HG02798 (cell line): ENCODE measurements at regions not wholly inside any gene's neighbourhood (a gene's known extent, or its start where the extent isn't known, plus 50 kb on each side); places are given as distances from the start of the nearest gene placed in this dataset.

ENCODE experiments used
- ATAC-seq: cut with Tn5 transposase; IDR thresholded peaks from one replicate; pipeline ENCODE4 v1.9.1; 2021; ENCODE audit warnings: mild to moderate bottlenecking; ENCODE audit not compliant: unreplicated experiment, poor library complexity

GRCh38 chr12:127539226-127539858 is 727.6 kb upstream of the TMEM132C start:
- no peak for ATAC-seq

DNA sequence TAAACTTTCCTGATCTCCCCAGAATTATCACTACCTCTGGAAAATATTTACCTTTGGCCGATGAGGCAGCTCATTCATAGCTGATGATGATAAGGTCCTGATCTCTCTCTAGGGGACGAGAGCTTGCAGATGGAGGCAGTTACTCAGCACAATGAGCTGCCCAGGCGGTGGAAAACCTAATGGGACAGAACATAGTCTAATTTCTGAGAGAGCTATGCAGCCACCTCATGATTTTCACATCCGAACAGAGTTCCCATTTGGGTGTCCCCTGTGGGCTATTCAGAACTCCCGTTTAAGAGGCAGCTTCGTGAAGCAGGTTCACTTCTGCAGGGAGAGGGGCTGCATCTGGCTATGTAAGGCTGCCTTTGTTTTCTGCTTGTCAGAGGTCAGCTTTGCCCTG is 724.6 kb upstream of the TMEM132C start:
- no peak for ATAC-seq

DNA sequence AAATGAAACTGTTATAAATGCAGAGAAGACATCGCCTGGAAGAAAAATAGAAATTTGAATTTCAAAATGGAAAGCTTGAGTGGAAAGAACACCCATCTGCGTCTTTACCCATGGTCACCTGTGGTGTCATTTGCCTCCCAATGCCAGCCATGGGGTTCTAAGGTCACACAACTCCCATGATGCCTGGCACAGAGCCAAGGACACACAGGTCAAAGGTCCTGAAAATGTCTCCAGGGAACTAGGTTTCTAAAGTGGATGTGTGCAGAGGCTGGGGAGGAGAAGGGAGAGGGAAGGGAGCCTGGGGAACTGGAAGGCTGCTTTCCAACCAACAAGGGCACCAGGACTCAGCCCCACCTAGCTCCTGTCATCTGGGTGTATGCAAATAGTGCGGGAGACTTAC is 724.0 kb upstream of the TMEM132C start:
- ATAC-seq, result no peak

DNA sequence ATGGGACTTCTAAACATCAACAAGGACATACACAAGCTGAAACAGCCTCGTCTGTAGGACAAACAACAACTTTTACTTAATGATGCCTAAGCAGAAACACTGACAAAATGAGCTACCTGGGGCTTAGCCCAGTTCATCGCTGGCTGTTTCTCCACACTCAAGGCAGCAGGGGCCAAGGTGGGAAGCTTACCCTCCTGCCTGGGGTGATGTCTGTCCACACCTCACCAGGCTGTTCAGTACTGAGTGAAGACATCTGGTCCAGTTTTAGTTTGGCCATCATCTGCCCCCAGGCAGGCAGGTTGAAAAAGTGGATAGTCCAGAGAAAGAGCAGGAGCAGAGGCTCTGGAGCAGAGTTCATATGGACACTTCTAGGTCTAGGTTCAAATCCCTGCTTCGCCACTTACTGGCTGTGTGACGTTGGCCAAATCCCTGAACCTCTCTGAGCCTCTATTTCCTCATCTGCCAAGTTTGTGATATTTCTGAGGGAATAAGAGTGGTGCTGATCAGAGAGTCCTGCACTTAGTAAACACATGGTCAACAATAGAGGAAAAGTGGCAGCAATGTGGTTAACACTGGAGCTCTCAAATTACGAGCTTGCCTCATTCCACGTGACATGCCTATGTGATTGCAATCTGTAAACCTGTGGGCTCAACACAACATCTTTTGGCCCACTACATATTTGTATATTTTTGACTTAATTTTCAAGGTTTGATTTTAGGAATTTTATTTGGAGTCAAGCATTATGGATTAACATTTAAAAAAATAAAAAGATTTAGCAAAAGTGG is 720.1 kb upstream of the TMEM132C start:
- ATAC-seq, result no peak

DNA sequence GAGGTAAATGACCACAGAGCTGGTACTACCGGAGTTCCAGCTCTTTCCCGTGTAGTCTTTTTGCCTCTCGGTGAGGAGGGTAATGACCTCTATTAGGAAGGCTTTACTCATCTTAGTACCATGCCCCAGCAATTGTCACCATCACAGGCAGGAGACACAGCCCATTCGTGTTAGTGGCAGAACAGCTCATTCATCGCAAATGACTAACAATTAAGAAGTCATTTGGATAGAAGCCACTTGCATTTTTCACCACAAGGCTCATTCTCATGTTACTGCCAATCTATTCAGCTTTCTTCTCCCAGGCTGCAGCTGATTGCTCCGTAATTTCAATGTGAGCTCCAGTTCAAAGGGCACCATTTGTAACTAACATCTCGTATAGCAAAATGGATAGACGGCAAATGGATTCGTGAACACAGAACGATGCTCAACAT is 718.8 kb upstream of the TMEM132C start:
- ATAC-seq, result no peak

- ATAC-seq, result no peak
Observed at GRCh38 chr12:127550271-127550670, 716.7 kb upstream of the TMEM132C start.

DNA sequence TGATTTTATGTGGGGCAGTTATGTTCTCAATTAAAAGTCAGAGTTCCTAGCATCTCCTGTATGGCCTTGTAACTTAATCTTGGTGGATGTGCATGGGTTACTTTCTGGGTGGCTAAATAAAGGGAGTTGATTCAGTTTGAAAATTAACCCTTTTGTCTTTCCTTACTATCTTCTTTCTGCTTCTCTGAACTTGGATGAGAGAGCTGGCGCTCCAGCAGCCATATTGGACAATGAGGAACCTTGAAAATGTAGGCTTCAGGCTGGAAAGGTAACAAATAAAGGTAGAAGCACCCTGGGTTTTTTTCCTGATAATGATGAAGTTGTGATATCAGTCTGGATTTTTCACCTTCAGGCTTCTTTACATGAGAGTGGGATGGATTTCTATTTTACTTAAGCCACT is 714.1 kb upstream of the TMEM132C start:
- no peak for ATAC-seq

DNA sequence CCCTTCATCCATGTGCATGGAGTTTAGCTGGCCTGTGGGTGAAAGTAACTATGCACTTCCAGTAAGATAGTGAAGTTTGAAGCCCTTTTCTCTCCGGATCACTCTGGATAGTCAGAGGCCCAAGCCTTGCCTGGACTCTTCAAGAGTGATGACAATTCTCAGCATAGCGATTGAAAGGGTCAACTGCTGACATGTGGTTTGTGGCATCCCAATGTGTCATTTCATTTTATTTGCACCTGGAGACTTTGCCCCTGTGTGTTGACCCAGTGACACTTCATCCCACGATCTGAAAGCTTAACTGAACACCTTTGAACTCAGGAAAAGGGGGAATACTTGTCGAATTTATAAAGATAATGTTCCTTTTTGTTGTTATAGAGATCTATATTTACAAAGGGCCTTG is 711.9 kb upstream of the TMEM132C start:
- no peak for ATAC-seq

DNA sequence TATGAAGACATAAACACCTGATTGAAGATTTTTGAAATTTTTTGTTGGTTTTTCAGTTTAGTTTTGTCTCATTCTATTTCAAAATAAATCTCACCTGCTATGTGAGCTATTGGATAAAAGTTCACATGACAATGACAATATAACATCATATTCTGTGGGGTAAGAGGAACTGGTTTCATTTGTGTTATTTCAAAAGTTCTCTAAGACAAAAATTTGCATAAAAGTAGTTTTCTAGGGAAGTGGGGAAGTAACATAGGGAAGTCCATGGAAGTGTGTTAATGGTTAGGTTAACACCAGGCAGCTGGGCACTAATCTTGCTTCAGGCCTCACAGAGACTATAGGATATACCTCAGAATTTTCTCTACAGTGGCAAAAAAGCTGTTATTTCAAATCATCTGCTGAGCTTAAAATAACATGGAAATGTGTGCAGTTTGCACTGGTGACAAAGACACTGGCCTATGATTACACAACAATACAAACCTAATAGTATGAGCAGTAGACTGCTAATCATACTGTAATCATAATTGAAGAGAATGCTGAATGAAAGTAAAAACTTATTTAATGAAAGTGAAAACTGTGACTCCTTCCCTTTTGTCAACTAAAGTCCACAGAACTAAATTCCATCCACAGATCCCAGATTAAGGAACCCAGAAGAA is 710.6 kb upstream of the TMEM132C start:
- no peak for ATAC-seq

- ATAC-seq, result no peak
Observed at GRCh38 chr12:127558361-127558760, 708.6 kb upstream of the TMEM132C start.

- ATAC-seq, result peak; percentile 77
Observed at GRCh38 chr12:127559349-127560040, 707.5 kb upstream of the TMEM132C start.

GRCh38 chr12:127560041-127560478 is 706.9 kb upstream of the TMEM132C start:
- ATAC-seq, result no peak

- ATAC-seq, result no peak
Observed at GRCh38 chr12:127562816-127563215, 704.2 kb upstream of the TMEM132C start.

DNA sequence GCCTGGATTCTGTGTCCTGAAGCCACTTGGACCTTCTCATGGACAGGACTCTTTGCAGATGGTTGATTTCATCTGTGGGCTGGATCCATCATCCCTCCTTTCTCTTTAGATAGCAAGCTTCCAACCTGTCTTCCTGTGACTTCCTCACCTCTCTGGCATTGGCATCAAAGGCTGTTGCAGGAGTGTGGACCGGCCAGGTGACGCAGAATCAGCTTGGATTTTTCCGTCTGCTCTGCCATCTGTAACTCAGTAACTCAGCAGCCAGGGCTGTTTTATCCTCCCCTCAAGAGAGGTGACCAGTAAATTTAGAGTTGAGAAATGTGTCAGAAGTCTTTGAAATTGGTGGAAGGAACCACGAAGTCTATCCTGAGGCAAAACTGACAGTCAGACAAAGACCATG is 701.7 kb upstream of the TMEM132C start:
- ATAC-seq, result no peak

- ATAC-seq, result no peak
Observed at GRCh38 chr12:127567531-127567930, 699.4 kb upstream of the TMEM132C start.

DNA sequence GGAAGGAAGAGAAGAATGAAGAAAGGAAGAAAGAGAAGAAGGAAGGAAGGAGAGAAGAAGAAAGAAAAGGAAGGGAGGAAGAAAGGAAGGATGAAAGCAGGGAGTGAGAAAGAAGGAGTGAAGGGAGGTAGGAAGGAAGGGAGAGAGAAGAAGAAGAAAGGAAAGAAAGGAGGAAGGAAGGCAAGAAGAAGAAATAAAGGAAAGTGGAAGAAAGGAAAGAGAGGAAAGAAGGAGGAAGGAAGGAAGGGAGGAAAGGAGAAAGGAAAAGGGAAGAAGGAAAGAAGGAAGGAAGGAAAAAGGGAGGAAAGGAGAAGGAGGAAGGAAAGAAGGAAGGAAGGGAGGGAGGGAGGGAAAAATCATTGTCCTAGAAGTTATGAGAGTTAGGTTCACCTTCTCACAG is 696.6 kb upstream of the TMEM132C start:
- ATAC-seq, result no peak

DNA sequence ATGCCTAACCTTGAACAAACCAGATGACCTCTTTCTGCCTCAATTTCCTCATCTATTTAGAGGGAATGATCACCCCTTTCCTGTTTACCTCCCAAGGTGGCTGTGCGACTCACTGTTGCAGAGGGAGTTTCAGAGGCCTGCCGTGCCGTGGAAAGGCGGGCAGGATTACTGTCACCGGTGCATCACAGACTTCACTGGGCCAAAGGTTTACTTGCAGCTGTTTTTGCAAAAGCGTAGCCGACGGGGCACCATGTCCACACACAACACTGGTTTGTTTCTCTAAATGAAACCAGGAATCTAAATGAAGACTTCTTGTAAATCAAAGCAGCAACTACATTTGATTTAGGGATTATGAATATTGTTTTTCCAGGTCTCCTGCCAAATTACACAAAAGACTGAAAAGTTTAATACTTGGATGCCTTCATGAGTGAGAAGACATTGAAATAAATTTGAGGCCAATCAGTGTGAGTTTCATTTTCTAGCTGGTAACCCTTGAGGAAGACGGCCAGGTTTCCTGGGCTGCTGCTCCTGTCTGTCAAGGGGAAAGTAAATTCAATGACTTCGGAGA is 696.1 kb upstream of the TMEM132C start:
- no peak for ATAC-seq

GRCh38 chr12:127571578-127571977 is 695.4 kb upstream of the TMEM132C start:
- ATAC-seq, result no peak

DNA sequence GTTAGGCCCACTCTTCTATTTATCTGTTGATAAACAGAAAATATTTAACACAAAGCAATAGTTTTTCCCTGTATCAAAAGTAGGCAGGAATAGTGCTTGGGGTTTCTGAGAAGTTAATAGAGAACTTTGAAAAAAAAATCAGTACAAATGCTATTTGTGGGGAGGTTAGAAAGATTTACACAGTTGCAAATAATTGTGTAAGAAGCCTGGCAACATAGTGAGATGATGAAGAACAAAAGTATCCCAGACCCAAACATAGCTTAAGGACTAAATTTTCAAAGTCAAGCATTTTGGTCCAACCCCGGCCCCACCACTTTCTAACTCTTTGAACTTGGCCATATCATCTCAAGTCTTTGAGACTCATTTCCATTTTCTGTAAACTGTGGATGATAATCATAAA is 687.5 kb upstream of the TMEM132C start:
- no peak for ATAC-seq

- no peak for ATAC-seq
Observed at GRCh38 chr12:127582074-127582473, 684.9 kb upstream of the TMEM132C start.

GRCh38 chr12:127583041-127583440 is 683.9 kb upstream of the TMEM132C start:
- no peak for ATAC-seq
